GM18870 (cell line): ENCODE measurements at regions not wholly inside any gene's neighbourhood (a gene's known extent, or its start where the extent isn't known, plus 50 kb on each side); places are given as distances from the start of the nearest gene placed in this dataset.

Experiments used
- ATAC-seq: cut with Tn5 transposase; IDR thresholded peaks from one replicate; pipeline ENCODE4 v1.9.1; 2021; ENCODE audit warnings: moderate library complexity; ENCODE audit not compliant: unreplicated experiment

- no peak for ATAC-seq
Observed at GRCh38 chr18:40921845-40922629, 1033.0 kb upstream of the PIK3C3 start.

GRCh38 chr18:40917056-40917455 is 1038.0 kb upstream of the PIK3C3 start:
- no peak for ATAC-seq

GRCh38 chr18:40915724-40916123 is 1039.3 kb upstream of the PIK3C3 start:
- ATAC-seq = no peak

GRCh38 chr18:40911582-40912254 is 1043.3 kb upstream of the PIK3C3 start:
- ATAC-seq = no peak

GRCh38 chr18:40911041-40911440 is 1044.0 kb upstream of the PIK3C3 start:
- ATAC-seq = no peak

- no peak for ATAC-seq
Observed at GRCh38 chr18:40907842-40908241, 1047.2 kb upstream of the PIK3C3 start.

- ATAC-seq = no peak
Observed at GRCh38 chr18:40904295-40904694, 1050.7 kb upstream of the PIK3C3 start.

- ATAC-seq = no peak
Observed at GRCh38 chr18:40902436-40902835, 1052.6 kb upstream of the PIK3C3 start.

- ATAC-seq = no peak
Observed at GRCh38 chr18:40897884-40898283, 1057.2 kb upstream of the PIK3C3 start.

GRCh38 chr18:40883271-40883670 is 1071.8 kb upstream of the PIK3C3 start:
- ATAC-seq = no peak

GRCh38 chr18:40882468-40882867 is 1072.6 kb upstream of the PIK3C3 start:
- ATAC-seq = no peak

- no peak for ATAC-seq
Observed at GRCh38 chr18:40878371-40878770, 1076.7 kb upstream of the PIK3C3 start.

GRCh38 chr18:40877096-40877495 is 1077.9 kb upstream of the PIK3C3 start:
- no peak for ATAC-seq

GRCh38 chr18:40875101-40875615 is 1079.9 kb upstream of the PIK3C3 start:
- no peak for ATAC-seq

- ATAC-seq = no peak
Observed at GRCh38 chr18:40874233-40874632, 1080.8 kb upstream of the PIK3C3 start.

- no peak for ATAC-seq
Observed at GRCh38 chr18:40868110-40868858, 1086.8 kb upstream of the PIK3C3 start.

- no peak for ATAC-seq
Observed at GRCh38 chr18:40867459-40867858, 1087.6 kb upstream of the PIK3C3 start.

- no peak for ATAC-seq
Observed at GRCh38 chr18:40866968-40867367, 1088.1 kb upstream of the PIK3C3 start.

- ATAC-seq = no peak
Observed at GRCh38 chr18:40866013-40866645, 1088.9 kb upstream of the PIK3C3 start.

GRCh38 chr18:40864846-40865245 is 1090.2 kb upstream of the PIK3C3 start:
- no peak for ATAC-seq

GRCh38 chr18:40863801-40864200 is 1091.2 kb upstream of the PIK3C3 start:
- no peak for ATAC-seq
